Activated naive CD8-positive, alpha-beta T cell treated with anti-CD3 and anti-CD28 coated beads for 36 hours (primary cell): ENCODE measurements at regions not wholly inside any gene's neighbourhood (a gene's known extent, or its start where the extent isn't known, plus 50 kb on each side); places are given as distances from the start of the nearest gene placed in this dataset.
"Not testable (repeated sequence)": the region's sequence is repeated elsewhere in the genome, so short reads cannot be mapped to it uniquely, and the experiment has no call there.

ENCODE experiments used
- DNase-seq: peaks from one replicate; pipeline ENCODE4 v3.0.0; 2021
- H3K27ac Mint-ChIP-seq: one replicate; pipeline ENCODE4 v1.8.0; 2022; ENCODE audit warnings: mild to moderate bottlenecking, moderate library complexity, mixed read lengths
- H3K27me3 Mint-ChIP-seq: one replicate; pipeline ENCODE4 v1.8.0; 2022; ENCODE audit warnings: mild to moderate bottlenecking, mixed read lengths
- H3K36me3 Mint-ChIP-seq: one replicate; pipeline ENCODE4 v1.8.0; 2021; ENCODE audit warnings: mild to moderate bottlenecking, mixed read lengths
- H3K4me1 Mint-ChIP-seq: one replicate; pipeline ENCODE4 v1.8.0; 2021; ENCODE audit warnings: mixed read lengths
- H3K4me3 Mint-ChIP-seq: one replicate; pipeline ENCODE4 v1.8.0; 2022; ENCODE audit warnings: mild to moderate bottlenecking, moderate library complexity, mixed read lengths
- H3K9me3 Mint-ChIP-seq: one replicate; pipeline ENCODE4 v1.8.0; 2022; ENCODE audit warnings: mixed read lengths

GRCh38 chr3:125831005-125831750 is 137.8 kb upstream of the ROPN1B start:
- H3K4me3 Mint-ChIP-seq, H3K36me3 Mint-ChIP-seq: not testable (repeated sequence)

GRCh38 chr3:125835562-125835961 is 133.4 kb upstream of the ROPN1B start:
- H3K9me3 Mint-ChIP-seq, H3K36me3 Mint-ChIP-seq, DNase-seq, H3K27me3 Mint-ChIP-seq, H3K4me1 Mint-ChIP-seq, H3K27ac Mint-ChIP-seq, H3K4me3 Mint-ChIP-seq: not testable (repeated sequence)

More at GRCh38 chr3:125831005-125831750, 137.8 kb upstream of the ROPN1B start:
- H3K9me3 Mint-ChIP-seq, result peaks cover 17% of the 10 kb centered on the region
- not testable (repeated sequence) for DNase-seq, H3K27ac Mint-ChIP-seq, H3K4me1 Mint-ChIP-seq, H3K27me3 Mint-ChIP-seq

GRCh38 chr3:125836011-125836551 is 132.9 kb upstream of the ROPN1B start:
- not testable (repeated sequence) for H3K4me1 Mint-ChIP-seq, DNase-seq, H3K27me3 Mint-ChIP-seq, H3K27ac Mint-ChIP-seq, H3K4me3 Mint-ChIP-seq, H3K36me3 Mint-ChIP-seq, H3K9me3 Mint-ChIP-seq

GRCh38 chr3:125836786-125837185 is 132.2 kb upstream of the ROPN1B start:
- H3K36me3 Mint-ChIP-seq, H3K4me1 Mint-ChIP-seq, H3K27ac Mint-ChIP-seq, H3K27me3 Mint-ChIP-seq, H3K9me3 Mint-ChIP-seq, DNase-seq, H3K4me3 Mint-ChIP-seq: not testable (repeated sequence)

- not testable (repeated sequence) for H3K27ac Mint-ChIP-seq
Measured at GRCh38 chr3:125838857-125839256, 130.1 kb upstream of the ROPN1B start.

GRCh38 chr3:125840465-125840864 is 128.5 kb upstream of the ROPN1B start:
- DNase-seq, H3K27ac Mint-ChIP-seq, H3K4me3 Mint-ChIP-seq, H3K9me3 Mint-ChIP-seq, H3K27me3 Mint-ChIP-seq, H3K36me3 Mint-ChIP-seq: not testable (repeated sequence)
- peaks cover 17% of the 10 kb centered on the region for H3K4me1 Mint-ChIP-seq

More at GRCh38 chr3:125838857-125839256, 130.1 kb upstream of the ROPN1B start:
- not testable (repeated sequence) for H3K4me3 Mint-ChIP-seq, DNase-seq, H3K27me3 Mint-ChIP-seq, H3K36me3 Mint-ChIP-seq, H3K9me3 Mint-ChIP-seq
- peaks cover 17% of the 10 kb centered on the region for H3K4me1 Mint-ChIP-seq

GRCh38 chr3:125847966-125848365 is 121.0 kb upstream of the ROPN1B start:
- not testable (repeated sequence) for H3K4me1 Mint-ChIP-seq, H3K27me3 Mint-ChIP-seq, H3K4me3 Mint-ChIP-seq, H3K36me3 Mint-ChIP-seq, DNase-seq, H3K9me3 Mint-ChIP-seq, H3K27ac Mint-ChIP-seq

GRCh38 chr3:125855006-125855405 is 114.0 kb upstream of the ROPN1B start:
- not testable (repeated sequence) for H3K27ac Mint-ChIP-seq, H3K36me3 Mint-ChIP-seq, H3K4me3 Mint-ChIP-seq, DNase-seq, H3K27me3 Mint-ChIP-seq, H3K4me1 Mint-ChIP-seq, H3K9me3 Mint-ChIP-seq

- H3K27ac Mint-ChIP-seq, H3K9me3 Mint-ChIP-seq, H3K27me3 Mint-ChIP-seq, H3K4me1 Mint-ChIP-seq, DNase-seq, H3K4me3 Mint-ChIP-seq, H3K36me3 Mint-ChIP-seq: not testable (repeated sequence)
Measured at GRCh38 chr3:125860547-125860946, 108.4 kb upstream of the ROPN1B start.

GRCh38 chr3:125862841-125863254 is 106.1 kb upstream of the ROPN1B start:
- not testable (repeated sequence) for H3K27me3 Mint-ChIP-seq, DNase-seq, H3K9me3 Mint-ChIP-seq, H3K27ac Mint-ChIP-seq, H3K36me3 Mint-ChIP-seq, H3K4me1 Mint-ChIP-seq, H3K4me3 Mint-ChIP-seq

- not testable (repeated sequence) for H3K27ac Mint-ChIP-seq, H3K4me3 Mint-ChIP-seq, H3K9me3 Mint-ChIP-seq
Measured at GRCh38 chr3:125864532-125864931, 104.4 kb upstream of the ROPN1B start.

GRCh38 chr3:125886006-125886405 is 83.0 kb upstream of the ROPN1B start:
- not testable (repeated sequence) for DNase-seq, H3K4me3 Mint-ChIP-seq

More at GRCh38 chr3:125864532-125864931, 104.4 kb upstream of the ROPN1B start:
- not testable (repeated sequence) for H3K36me3 Mint-ChIP-seq, H3K27me3 Mint-ChIP-seq, H3K4me1 Mint-ChIP-seq, DNase-seq

GRCh38 chr3:125899181-125899580 is 69.8 kb upstream of the ROPN1B start:
- H3K9me3 Mint-ChIP-seq, DNase-seq, H3K36me3 Mint-ChIP-seq, H3K4me3 Mint-ChIP-seq, H3K27ac Mint-ChIP-seq, H3K27me3 Mint-ChIP-seq, H3K4me1 Mint-ChIP-seq: not testable (repeated sequence)

More at GRCh38 chr3:125886006-125886405, 83.0 kb upstream of the ROPN1B start:
- not testable (repeated sequence) for H3K27me3 Mint-ChIP-seq, H3K4me1 Mint-ChIP-seq, H3K27ac Mint-ChIP-seq
- Mint-ChIP-seq H3K9me3 (peaks cover 16% of the 10 kb centered on the region), H3K36me3 (peaks cover 21% of the 10 kb centered on the region)

GRCh38 chr3:125901473-125901872 is 67.5 kb upstream of the ROPN1B start:
- DNase-seq, H3K9me3 Mint-ChIP-seq, H3K27me3 Mint-ChIP-seq, H3K4me3 Mint-ChIP-seq, H3K27ac Mint-ChIP-seq, H3K36me3 Mint-ChIP-seq, H3K4me1 Mint-ChIP-seq: not testable (repeated sequence)

GRCh38 chr3:125903780-125904455 is 65.1 kb upstream of the ROPN1B start:
- not testable (repeated sequence) for H3K9me3 Mint-ChIP-seq, H3K27me3 Mint-ChIP-seq, DNase-seq, H3K27ac Mint-ChIP-seq, H3K4me1 Mint-ChIP-seq, H3K36me3 Mint-ChIP-seq, H3K4me3 Mint-ChIP-seq

- H3K4me3 Mint-ChIP-seq, H3K27ac Mint-ChIP-seq, H3K9me3 Mint-ChIP-seq, H3K36me3 Mint-ChIP-seq, H3K27me3 Mint-ChIP-seq, H3K4me1 Mint-ChIP-seq, DNase-seq: not testable (repeated sequence)
Measured at GRCh38 chr3:125907279-125907678, 61.7 kb upstream of the ROPN1B start.
